SJSA1 (cell line): ENCODE measurements at regions not wholly inside any gene's neighbourhood (a gene's known extent, or its start where the extent isn't known, plus 50 kb on each side); places are given as distances from the start of the nearest gene placed in this dataset.

ENCODE experiments used
- DNase-seq, 2 experiments: peaks; one replicate each; pipeline ENCODE4 v3.0.0-alpha.2; 2015 to 2020; ENCODE audit warnings: low spot score in 2 of 2, low read depth in 1 of 2
- H3K27ac ChIP-seq: fragments of 250-450 bp; sonication (Bioruptor Pico); 2 replicates; pipeline ENCODE4 v1.5.1; 2020; ENCODE audit warnings: mild to moderate bottlenecking, moderate library complexity
- H3K27me3 ChIP-seq: fragments of 250-450 bp; sonication (Bioruptor Pico); replicated peaks from 2 replicates; pipeline ENCODE4 v1.5.1; 2020; ENCODE audit warnings: mild to moderate bottlenecking, moderate library complexity
- H3K36me3 ChIP-seq: fragments of 250-450 bp; sonication (Bioruptor Pico); 2 replicates; pipeline ENCODE4 v1.5.1; 2020; ENCODE audit warnings: mild to moderate bottlenecking
- H3K4me1 ChIP-seq: fragments of 250-450 bp; sonication (Bioruptor Pico); replicated peaks from 2 replicates; pipeline ENCODE4 v1.6.1; 2021; ENCODE audit warnings: mild to moderate bottlenecking
- H3K4me3 ChIP-seq: fragments of 250-450 bp; sonication (Bioruptor Pico); 2 replicates; pipeline ENCODE4 v1.5.1; 2020; ENCODE audit warnings: mild to moderate bottlenecking
- H3K9me3 ChIP-seq: fragments of 250-450 bp; sonication (Bioruptor Pico); replicated peaks from 2 replicates; pipeline ENCODE4 v1.5.1; 2020; ENCODE audit warnings: mild to moderate bottlenecking

GRCh38 chr17:70295329-70295728 is 126.0 kb downstream of the KCNJ2 start:
- no peak overlapping the region for H3K27ac ChIP-seq
- no peaks in the 10 kb centered on the region; the same call in 1 of the 2 replicates for H3K27me3 ChIP-seq
- H3K9me3 ChIP-seq = no peaks in the 10 kb centered on the region; the same call in 1 of the 2 replicates
- H3K4me3 ChIP-seq = no peak overlapping the region
- DNase-seq = no peak
- no peaks in the 10 kb centered on the region for H3K4me1 ChIP-seq
- no peaks in the 10 kb centered on the region for H3K36me3 ChIP-seq

GRCh38 chr17:70295731-70296130 is 126.4 kb downstream of the KCNJ2 start:
- Histone ChIP-seq H3K4me3 (no peak overlapping the region), H3K4me1 (no peaks in the 10 kb centered on the region), H3K27me3 (no peaks in the 10 kb centered on the region; the same call in 1 of the 2 replicates), H3K9me3 (no peaks in the 10 kb centered on the region; the same call in 1 of the 2 replicates), H3K36me3 (no peaks in the 10 kb centered on the region), H3K27ac (no peak overlapping the region)
- DNase-seq = no peak

- H3K27ac ChIP-seq = no peak overlapping the region
- no peaks in the 10 kb centered on the region; the same call in 1 of the 2 replicates for H3K27me3 ChIP-seq
- H3K4me1 ChIP-seq = no peaks in the 10 kb centered on the region
- H3K4me3 ChIP-seq = no peak overlapping the region
- H3K36me3 ChIP-seq = no peaks in the 10 kb centered on the region
- no peaks in the 10 kb centered on the region; the same call in 1 of the 2 replicates for H3K9me3 ChIP-seq
- DNase-seq = no peak
Measured at GRCh38 chr17:70296456-70296855, 127.1 kb downstream of the KCNJ2 start.

- no peak overlapping the region for H3K4me3 ChIP-seq
- H3K27ac ChIP-seq = no peak overlapping the region
- no peaks in the 10 kb centered on the region for H3K36me3 ChIP-seq
- no peaks in the 10 kb centered on the region for H3K4me1 ChIP-seq
- no peaks in the 10 kb centered on the region; the same call in 1 of the 2 replicates for H3K27me3 ChIP-seq
- no peak for DNase-seq
- no peaks in the 10 kb centered on the region; the same call in 1 of the 2 replicates for H3K9me3 ChIP-seq
Measured at GRCh38 chr17:70297397-70297796, 128.1 kb downstream of the KCNJ2 start.

- Histone ChIP-seq H3K4me3 (no peak overlapping the region), H3K9me3 (no peaks in the 10 kb centered on the region; the same call in 1 of the 2 replicates), H3K36me3 (no peaks in the 10 kb centered on the region), H3K27ac (no peak overlapping the region), H3K4me1 (no peaks in the 10 kb centered on the region), H3K27me3 (no peaks in the 10 kb centered on the region; the same call in 1 of the 2 replicates)
- no peak for DNase-seq
Measured at GRCh38 chr17:70298929-70299531, 129.7 kb downstream of the KCNJ2 start.

GRCh38 chr17:70307430-70308225 is 138.3 kb downstream of the KCNJ2 start:
- H3K4me1 ChIP-seq = no peaks in the 10 kb centered on the region
- H3K27ac ChIP-seq = no peak overlapping the region
- no peak for DNase-seq
- H3K27me3 ChIP-seq = 0 out of 2 replicates have a peak, but pooled peaks cover 3% of the 10 kb centered on the region
- no peaks in the 10 kb centered on the region for H3K9me3 ChIP-seq
- no peak overlapping the region for H3K4me3 ChIP-seq
- no peaks in the 10 kb centered on the region for H3K36me3 ChIP-seq

GRCh38 chr17:70308618-70309017 is 139.3 kb downstream of the KCNJ2 start:
- Histone ChIP-seq H3K36me3 (no peaks in the 10 kb centered on the region), H3K9me3 (no peaks in the 10 kb centered on the region), H3K4me1 (no peaks in the 10 kb centered on the region), H3K4me3 (no peak overlapping the region), H3K27me3 (0 out of 2 replicates have a peak, but pooled peaks cover 3% of the 10 kb centered on the region), H3K27ac (no peak overlapping the region)
- DNase-seq = no peak

GRCh38 chr17:70310221-70310672 is 140.9 kb downstream of the KCNJ2 start:
- no peak for DNase-seq
- no peak overlapping the region for H3K27ac ChIP-seq
- no peaks in the 10 kb centered on the region for H3K36me3 ChIP-seq
- 0 out of 2 replicates have a peak, but pooled peaks cover 2% of the 10 kb centered on the region for H3K9me3 ChIP-seq
- H3K27me3 ChIP-seq = 0 out of 2 replicates have a peak, but pooled peaks cover 3% of the 10 kb centered on the region
- H3K4me1 ChIP-seq = no peaks in the 10 kb centered on the region
- no peak overlapping the region for H3K4me3 ChIP-seq

GRCh38 chr17:70313086-70313852 is 143.9 kb downstream of the KCNJ2 start:
- H3K4me1 ChIP-seq = no peaks in the 10 kb centered on the region
- H3K4me3 ChIP-seq = no peak overlapping the region
- H3K36me3 ChIP-seq = no peaks in the 10 kb centered on the region
- 0 out of 2 replicates have a peak, but pooled peaks cover 2% of the 10 kb centered on the region for H3K9me3 ChIP-seq
- DNase-seq = no peak
- no peak overlapping the region for H3K27ac ChIP-seq
- H3K27me3 ChIP-seq = 0 out of 2 replicates have a peak, but pooled peaks cover 3% of the 10 kb centered on the region

GRCh38 chr17:70314096-70314495 is 144.8 kb downstream of the KCNJ2 start:
- 0 out of 2 replicates have a peak, but pooled peaks cover 2% of the 10 kb centered on the region for H3K9me3 ChIP-seq
- no peaks in the 10 kb centered on the region for H3K36me3 ChIP-seq
- no peak for DNase-seq
- H3K4me1 ChIP-seq = no peaks in the 10 kb centered on the region
- H3K4me3 ChIP-seq = no peak overlapping the region
- 0 out of 2 replicates have a peak, but pooled peaks cover 3% of the 10 kb centered on the region for H3K27me3 ChIP-seq
- no peak overlapping the region for H3K27ac ChIP-seq

- no peak for DNase-seq
- H3K27me3 ChIP-seq = 0 out of 2 replicates have a peak, but pooled peaks cover 3% of the 10 kb centered on the region
- H3K36me3 ChIP-seq = no peaks in the 10 kb centered on the region
- no peaks in the 10 kb centered on the region for H3K4me1 ChIP-seq
- H3K27ac ChIP-seq = no peak overlapping the region
- 0 out of 2 replicates have a peak, but pooled peaks cover 2% of the 10 kb centered on the region for H3K9me3 ChIP-seq
- H3K4me3 ChIP-seq = no peak overlapping the region
Measured at GRCh38 chr17:70314506-70314905, 145.2 kb downstream of the KCNJ2 start.

GRCh38 chr17:70317421-70317820 is 148.1 kb downstream of the KCNJ2 start:
- Histone ChIP-seq H3K27ac (no peak overlapping the region), H3K9me3 (peaks cover 2% of the 10 kb centered on the region; the same call in 1 of the 2 replicates), H3K27me3 (no peaks in the 10 kb centered on the region), H3K4me3 (no peak overlapping the region), H3K36me3 (no peaks in the 10 kb centered on the region), H3K4me1 (no peaks in the 10 kb centered on the region)
- no peak for DNase-seq

- no peak for DNase-seq
- Histone ChIP-seq H3K4me3 (no peak overlapping the region), H3K9me3 (peaks cover 2% of the 10 kb centered on the region; the same call in 1 of the 2 replicates), H3K36me3 (no peaks in the 10 kb centered on the region), H3K27ac (no peak overlapping the region), H3K4me1 (no peaks in the 10 kb centered on the region), H3K27me3 (no peaks in the 10 kb centered on the region)
Measured at GRCh38 chr17:70318051-70318450, 148.7 kb downstream of the KCNJ2 start.
